ENCODE measurements at regions not wholly inside any gene's neighbourhood (a gene's known extent, or its start where the extent isn't known, plus 50 kb on each side); places are given as distances from the start of the nearest gene placed in this dataset.

DNA sequence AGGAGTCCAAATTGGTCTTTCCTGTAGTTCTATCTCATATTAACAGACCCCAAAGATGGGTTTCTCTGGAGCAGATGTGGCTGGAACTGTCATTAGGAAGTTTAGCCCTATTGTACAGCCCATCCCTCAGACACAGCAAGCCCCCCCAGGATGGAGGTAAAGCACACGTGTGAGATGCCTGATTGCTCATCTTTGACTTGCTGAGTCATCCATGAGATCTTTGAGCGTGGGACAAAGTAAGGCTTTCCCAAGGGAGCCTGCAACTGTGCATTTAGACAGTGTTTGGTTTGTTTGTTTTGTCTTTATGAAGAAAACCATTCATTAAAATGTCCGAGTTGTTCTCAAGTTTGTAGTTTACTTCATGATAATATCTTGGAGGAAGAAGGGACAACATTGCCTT, 145.3 kb upstream of the CDH13 start:
- H3K9ac ChIP-seq (replicated peaks; ENCODE audit: extremely low read depth, insufficient read depth, low read length), result no peak overlapping the region
- no peak overlapping the region for H3K4me3 ChIP-seq (replicated peaks in 1 of 3; ENCODE audit: insufficient read depth in 1 of 3, low read depth in 1 of 3, low read length in 3 of 3)
- peaks cover 2 to 11% of the 10 kb centered on the region in 2 experiments for H3K27me3 ChIP-seq (ENCODE audit: control insufficient read depth in 2 of 2, insufficient read depth in 2 of 2, low read length in 2 of 2)
- no peaks in the 10 kb centered on the region for H3K4me1 ChIP-seq (ENCODE audit: control insufficient read depth, extremely low read depth, insufficient read depth, low read length)
- dilution Hi-C loops (cut with MboI; ENCODE audit: extremely low pct_ligation_motif_present, low sequenced_read_pairs) (no loop called here), intact Hi-C loops (cut with micrococcal nuclease) (no loop called here)
- no peak overlapping the region for H2AFZ ChIP-seq (ENCODE audit: low read depth, low read length)
- H3K36me3 ChIP-seq (ENCODE audit: control insufficient read depth in 2 of 2, extremely low read depth in 1 of 2, insufficient read depth in 2 of 2, low read length in 2 of 2), result no peaks in the 10 kb centered on the region
- BruUV-seq (replicated peaks), result no TSS peak
- DNase-seq (ENCODE audit: low read depth, low spot score), result no peak
- FAIRE-seq, result no peak
- CTCF ChIA-PET, result interaction anchor here (1.9 kb wide), 1 partner anchor 25 kb away, joined by 9 read pairs; no protein-coding TSS in a partner anchor
- no peaks in the 10 kb centered on the region for H4K20me1 ChIP-seq (replicated peaks; ENCODE audit: control insufficient read depth, extremely low read depth, insufficient read depth, low read length)
- no peaks in the 10 kb centered on the region for H3K9me1 ChIP-seq (replicated peaks; ENCODE audit: control insufficient read depth, extremely low read depth, insufficient read depth, low read length)
- POLR2A ChIA-PET, result no interaction called here
- no peak for TF ChIP-seq EZH2 (IDR thresholded peaks at IDR 0.05; ENCODE audit: borderline replicate concordance, low read depth, low read length, severe bottlenecking)
- TF ChIP-seq MYC (IDR thresholded peaks at IDR 0.05; ENCODE audit: low read depth, low read length), result no peak
- no peak for TF ChIP-seq POLR2AphosphoS5 (IDR thresholded peaks at IDR 0.05; ENCODE audit: insufficient read depth, low read depth, low read length)
- no peak for TF ChIP-seq POLR2A (IDR thresholded peaks at IDR 0.05; ENCODE audit: low read depth, low read length)
- TF ChIP-seq GATA2 (IDR thresholded peaks at IDR 0.05; ENCODE audit: insufficient read depth, insufficient read length, low read depth, low read length), result no peak
- TF ChIP-seq, protein P1, sequence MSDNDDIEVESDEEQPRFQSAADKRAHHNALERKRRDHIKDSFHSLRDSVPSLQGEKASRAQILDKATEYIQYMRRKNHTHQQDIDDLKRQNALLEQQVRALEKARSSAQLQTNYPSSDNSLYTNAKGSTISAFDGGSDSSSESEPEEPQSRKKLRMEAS (IDR thresholded peaks at IDR 0.05; ENCODE audit: insufficient read depth, insufficient read length), result no peak
- TF ChIP-seq, protein P2, sequence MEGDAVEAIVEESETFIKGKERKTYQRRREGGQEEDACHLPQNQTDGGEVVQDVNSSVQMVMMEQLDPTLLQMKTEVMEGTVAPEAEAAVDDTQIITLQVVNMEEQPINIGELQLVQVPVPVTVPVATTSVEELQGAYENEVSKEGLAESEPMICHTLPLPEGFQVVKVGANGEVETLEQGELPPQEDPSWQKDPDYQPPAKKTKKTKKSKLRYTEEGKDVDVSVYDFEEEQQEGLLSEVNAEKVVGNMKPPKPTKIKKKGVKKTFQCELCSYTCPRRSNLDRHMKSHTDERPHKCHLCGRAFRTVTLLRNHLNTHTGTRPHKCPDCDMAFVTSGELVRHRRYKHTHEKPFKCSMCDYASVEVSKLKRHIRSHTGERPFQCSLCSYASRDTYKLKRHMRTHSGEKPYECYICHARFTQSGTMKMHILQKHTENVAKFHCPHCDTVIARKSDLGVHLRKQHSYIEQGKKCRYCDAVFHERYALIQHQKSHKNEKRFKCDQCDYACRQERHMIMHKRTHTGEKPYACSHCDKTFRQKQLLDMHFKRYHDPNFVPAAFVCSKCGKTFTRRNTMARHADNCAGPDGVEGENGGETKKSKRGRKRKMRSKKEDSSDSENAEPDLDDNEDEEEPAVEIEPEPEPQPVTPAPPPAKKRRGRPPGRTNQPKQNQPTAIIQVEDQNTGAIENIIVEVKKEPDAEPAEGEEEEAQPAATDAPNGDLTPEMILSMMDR (IDR thresholded peaks at IDR 0.05; ENCODE audit: extremely low read depth in 1 of 2, insufficient read depth in 1 of 2, low read depth in 1 of 2, low read length in 2 of 2), result no peak
- no peak for TF ChIP-seq FOS (IDR thresholded peaks at IDR 0.05; ENCODE audit: borderline replicate concordance, insufficient read depth, low read length)
- TF ChIP-seq JUN (IDR thresholded peaks at IDR 0.05; ENCODE audit: borderline replicate concordance, insufficient read depth, insufficient read length, low read depth), result no peak
- no peaks in the 10 kb centered on the region for H3K9me3 ChIP-seq (replicated peaks; ENCODE audit: control insufficient read depth, insufficient read depth, low read length)
- H3K4me2 ChIP-seq (ENCODE audit: insufficient read depth, low read length), result no peak overlapping the region
- no peak overlapping the region for H3K27ac ChIP-seq (ENCODE audit: insufficient read depth, low read depth, low read length)
- no peaks in the 10 kb centered on the region for H3K79me2 ChIP-seq (ENCODE audit: control insufficient read depth, insufficient read depth, low read length)

Measured in endothelial cell of umbilical vein (primary cell).